ENCODE measurements at regions not wholly inside any gene's neighbourhood (a gene's known extent, or its start where the extent isn't known, plus 50 kb on each side); places are given as distances from the start of the nearest gene placed in this dataset.

DNA sequence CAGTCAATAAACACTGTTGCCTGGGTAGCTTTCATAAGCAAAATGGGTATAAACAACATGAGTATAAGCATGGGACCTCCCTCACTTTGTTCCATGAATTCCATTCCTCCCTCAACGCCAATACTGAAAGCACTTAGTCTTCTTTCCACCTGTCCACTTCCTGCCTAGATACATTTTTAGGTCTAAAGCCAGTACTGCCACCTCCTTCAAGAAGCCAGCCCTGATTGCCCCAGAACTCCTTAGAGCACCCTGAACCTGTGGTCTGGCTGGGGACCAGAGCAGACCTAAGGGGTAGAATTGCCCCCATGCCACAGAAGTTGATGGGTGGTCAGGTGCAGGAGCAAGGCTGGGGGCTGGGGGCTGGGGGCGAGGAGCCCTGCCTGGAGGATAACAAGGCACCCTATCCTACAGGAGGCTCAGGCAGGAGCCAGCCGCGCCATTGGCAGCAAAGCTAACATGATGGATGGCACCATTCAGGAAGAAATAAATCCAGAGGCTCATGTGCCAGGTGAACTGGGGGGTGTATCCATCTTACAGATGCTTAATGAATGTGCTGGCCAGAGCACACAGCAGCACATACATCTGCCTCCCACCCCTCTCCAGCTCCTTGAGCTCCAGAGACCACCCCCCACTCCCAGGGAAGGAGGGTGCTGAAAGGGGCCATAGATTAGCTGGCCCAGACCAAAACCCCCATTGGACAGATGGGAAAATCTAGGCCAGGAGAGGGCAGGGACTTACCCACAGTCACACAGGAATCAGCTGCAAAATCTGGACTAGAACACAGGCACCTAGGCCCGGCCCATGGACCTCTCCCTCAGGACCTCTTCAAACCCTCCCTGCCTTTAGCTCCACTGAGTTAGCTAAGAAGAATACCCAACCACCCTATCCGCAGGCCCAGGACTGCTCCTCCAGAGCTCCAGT lies 113.8 kb upstream of the LINGO1 start:
- Histone ChIP-seq H3K36me3 (ENCODE audit: control insufficient read depth, insufficient read depth, low read length) (no peaks in the 10 kb centered on the region), H3K27me3 (ENCODE audit: control insufficient read depth, insufficient read depth, low read length) (peaks cover 10% of the 10 kb centered on the region), H3K4me3 (ENCODE audit: low read depth, low read length) (no peak overlapping the region)
- TF ChIP-seq, protein P1, sequence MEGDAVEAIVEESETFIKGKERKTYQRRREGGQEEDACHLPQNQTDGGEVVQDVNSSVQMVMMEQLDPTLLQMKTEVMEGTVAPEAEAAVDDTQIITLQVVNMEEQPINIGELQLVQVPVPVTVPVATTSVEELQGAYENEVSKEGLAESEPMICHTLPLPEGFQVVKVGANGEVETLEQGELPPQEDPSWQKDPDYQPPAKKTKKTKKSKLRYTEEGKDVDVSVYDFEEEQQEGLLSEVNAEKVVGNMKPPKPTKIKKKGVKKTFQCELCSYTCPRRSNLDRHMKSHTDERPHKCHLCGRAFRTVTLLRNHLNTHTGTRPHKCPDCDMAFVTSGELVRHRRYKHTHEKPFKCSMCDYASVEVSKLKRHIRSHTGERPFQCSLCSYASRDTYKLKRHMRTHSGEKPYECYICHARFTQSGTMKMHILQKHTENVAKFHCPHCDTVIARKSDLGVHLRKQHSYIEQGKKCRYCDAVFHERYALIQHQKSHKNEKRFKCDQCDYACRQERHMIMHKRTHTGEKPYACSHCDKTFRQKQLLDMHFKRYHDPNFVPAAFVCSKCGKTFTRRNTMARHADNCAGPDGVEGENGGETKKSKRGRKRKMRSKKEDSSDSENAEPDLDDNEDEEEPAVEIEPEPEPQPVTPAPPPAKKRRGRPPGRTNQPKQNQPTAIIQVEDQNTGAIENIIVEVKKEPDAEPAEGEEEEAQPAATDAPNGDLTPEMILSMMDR (IDR thresholded peaks at IDR 0.05; ENCODE audit: insufficient read depth, low read length, poor library complexity, severe bottlenecking) = no peak
- no peak for DNase-seq (ENCODE audit: low read depth)

DNA sequence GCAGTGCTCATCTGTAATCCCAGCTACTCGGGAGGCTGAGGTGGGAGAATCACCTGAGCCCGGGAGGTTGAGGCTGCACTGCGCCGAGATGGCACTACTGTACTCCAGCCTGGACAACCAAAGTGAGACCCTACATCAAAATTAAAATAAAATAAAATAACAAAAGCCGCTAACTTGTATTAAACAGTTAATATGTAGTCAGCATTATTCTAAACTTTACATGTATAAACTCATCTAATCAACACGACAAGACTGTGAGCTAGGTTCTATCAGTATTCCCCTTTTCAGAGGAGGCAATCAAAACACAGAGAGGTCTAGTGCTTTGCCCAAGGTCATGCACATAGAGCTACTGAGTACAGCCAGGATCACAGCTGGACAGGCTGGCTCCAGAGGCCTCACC lies 111.7 kb upstream of the LINGO1 start:
- no peak overlapping the region for H3K4me3 ChIP-seq (ENCODE audit: low read depth, low read length)
- TF ChIP-seq, protein P1 (IDR thresholded peaks at IDR 0.05; ENCODE audit: insufficient read depth, low read length, poor library complexity, severe bottlenecking) = no peak
- no peak for DNase-seq (ENCODE audit: low read depth)
- H3K27me3 ChIP-seq (ENCODE audit: control insufficient read depth, insufficient read depth, low read length) = peaks cover 12% of the 10 kb centered on the region
- no peaks in the 10 kb centered on the region for H3K36me3 ChIP-seq (ENCODE audit: control insufficient read depth, insufficient read depth, low read length)

DNA sequence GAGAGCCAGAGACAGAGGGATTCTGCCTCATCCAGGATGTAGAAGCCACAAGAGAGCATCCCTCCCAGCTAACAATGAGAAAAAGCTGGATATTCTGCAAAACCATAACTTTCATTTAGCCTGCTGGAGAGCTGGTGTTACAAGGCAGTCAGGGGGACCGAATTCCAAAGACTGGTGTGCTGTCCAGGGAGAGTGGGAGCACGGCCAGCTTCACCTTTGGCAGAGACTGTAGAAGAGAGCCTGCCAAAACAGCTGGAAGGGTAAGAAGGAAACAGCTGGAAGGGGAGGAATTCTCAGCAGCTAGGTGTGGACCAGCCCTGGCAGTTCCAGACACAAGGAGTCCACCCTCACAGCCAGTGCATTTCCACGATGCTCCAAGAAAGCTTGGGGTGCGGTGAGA lies 109.9 kb upstream of the LINGO1 start:
- no peak overlapping the region for H3K4me3 ChIP-seq (ENCODE audit: low read depth, low read length)
- peaks cover 19% of the 10 kb centered on the region for H3K27me3 ChIP-seq (ENCODE audit: control insufficient read depth, insufficient read depth, low read length)
- no peaks in the 10 kb centered on the region for H3K36me3 ChIP-seq (ENCODE audit: control insufficient read depth, insufficient read depth, low read length)
- DNase-seq (ENCODE audit: low read depth) = no peak
- TF ChIP-seq, protein P1 (IDR thresholded peaks at IDR 0.05; ENCODE audit: insufficient read depth, low read length, poor library complexity, severe bottlenecking) = no peak

DNA sequence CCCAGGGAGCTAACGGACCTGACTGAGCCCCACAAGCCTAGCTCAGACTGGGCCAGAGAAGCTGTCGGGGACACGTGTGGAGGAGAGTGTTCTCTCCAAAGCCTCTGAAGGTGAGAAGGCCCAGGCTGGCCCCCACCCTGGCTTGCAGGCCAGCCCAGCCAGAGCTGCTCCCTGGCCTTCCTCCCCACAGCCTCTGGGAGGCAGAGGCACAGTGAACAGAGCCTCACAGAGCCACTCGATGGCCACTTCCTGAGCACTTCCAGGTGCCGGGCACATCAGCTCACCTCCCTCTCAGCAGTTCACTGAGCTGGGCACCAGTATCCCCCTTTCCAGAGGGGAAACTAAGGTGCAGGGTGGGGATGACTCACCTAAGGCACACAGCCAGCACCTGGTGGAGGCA lies 109.4 kb upstream of the LINGO1 start:
- Histone ChIP-seq H3K27me3 (ENCODE audit: control insufficient read depth, insufficient read depth, low read length) (peaks cover 16% of the 10 kb centered on the region), H3K4me3 (ENCODE audit: low read depth, low read length) (no peak overlapping the region), H3K36me3 (ENCODE audit: control insufficient read depth, insufficient read depth, low read length) (no peaks in the 10 kb centered on the region)
- TF ChIP-seq, protein P1 (IDR thresholded peaks at IDR 0.05; ENCODE audit: insufficient read depth, low read length, poor library complexity, severe bottlenecking) = no peak
- DNase-seq (ENCODE audit: low read depth) = no peak

DNA sequence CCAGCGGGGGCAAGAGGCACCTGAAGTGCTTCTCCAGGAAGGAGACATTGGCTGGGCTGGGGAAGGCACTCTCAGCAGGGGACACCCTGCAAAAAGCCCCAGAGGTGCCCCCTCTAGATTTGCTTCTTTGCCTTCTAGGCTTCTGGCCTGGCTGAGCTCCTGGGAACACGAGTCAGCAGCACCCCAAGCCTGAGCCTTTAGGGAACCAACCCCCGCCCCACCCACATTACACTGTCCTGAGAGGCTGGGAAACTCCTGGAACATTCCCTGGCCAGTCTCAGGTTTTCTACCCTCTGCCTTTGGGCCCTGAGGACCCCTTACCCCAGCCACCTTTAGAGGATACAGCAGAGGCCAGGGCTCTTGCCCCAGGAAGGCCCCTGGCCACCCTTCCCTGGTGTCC lies 108.4 kb upstream of the LINGO1 start:
- Histone ChIP-seq H3K4me3 (ENCODE audit: low read depth, low read length) (no peak overlapping the region), H3K27me3 (ENCODE audit: control insufficient read depth, insufficient read depth, low read length) (peaks cover 15% of the 10 kb centered on the region), H3K36me3 (ENCODE audit: control insufficient read depth, insufficient read depth, low read length) (no peaks in the 10 kb centered on the region)
- DNase-seq (ENCODE audit: low read depth) = no peak
- TF ChIP-seq, protein P1 (IDR thresholded peaks at IDR 0.05; ENCODE audit: insufficient read depth, low read length, poor library complexity, severe bottlenecking) = no peak
